Activated naive CD8-positive, alpha-beta T cell treated with anti-CD3 and anti-CD28 coated beads, Interleukin-2, amount 50 U/mL, for 16 hours (primary cell): ENCODE measurements at regions not wholly inside any gene's neighbourhood (a gene's known extent, or its start where the extent isn't known, plus 50 kb on each side); places are given as distances from the start of the nearest gene placed in this dataset.
"Not testable (repeated sequence)": the region's sequence is repeated elsewhere in the genome, so short reads cannot be mapped to it uniquely, and the experiment has no call there.

Source experiments
- DNase-seq: peaks from one replicate; pipeline ENCODE4 v3.0.0-alpha.2; 2020; ENCODE audit warnings: low read depth, low spot score

- no peak for DNase-seq
Measured at GRCh38 chr4:178148106-178148505, 705.9 kb upstream of the AGA start.

GRCh38 chr4:178165251-178165950 lies 723.2 kb upstream of the AGA start:
- no peak for DNase-seq

GRCh38 chr4:178165951-178166308 lies 723.7 kb upstream of the AGA start:
- DNase-seq: no peak

GRCh38 chr4:178173771-178174170 lies 731.5 kb upstream of the AGA start:
- DNase-seq: no peak

GRCh38 chr4:178174756-178175155 lies 732.5 kb upstream of the AGA start:
- DNase-seq: no peak

GRCh38 chr4:178185517-178185916 lies 743.3 kb upstream of the AGA start:
- DNase-seq: no peak

GRCh38 chr4:178192611-178193010 lies 750.4 kb upstream of the AGA start:
- DNase-seq: no peak

GRCh38 chr4:178196751-178197374 lies 754.6 kb upstream of the AGA start:
- DNase-seq: no peak

GRCh38 chr4:178198691-178199090 lies 756.5 kb upstream of the AGA start:
- DNase-seq: no peak

GRCh38 chr4:178202422-178202821 lies 760.2 kb upstream of the AGA start:
- no peak for DNase-seq

- DNase-seq: no peak
Measured at GRCh38 chr4:178205826-178206225, 763.6 kb upstream of the AGA start.

- no peak for DNase-seq
Measured at GRCh38 chr4:178215309-178215708, 773.1 kb upstream of the AGA start.

GRCh38 chr4:178215763-178216162 lies 773.5 kb upstream of the AGA start:
- no peak for DNase-seq

GRCh38 chr4:178226421-178226820 lies 784.2 kb upstream of the AGA start:
- DNase-seq: not testable (repeated sequence)

GRCh38 chr4:178233906-178234305 lies 791.7 kb upstream of the AGA start:
- DNase-seq: no peak

GRCh38 chr4:178240891-178241290 lies 798.7 kb upstream of the AGA start:
- DNase-seq: no peak

GRCh38 chr4:178241601-178242118 lies 799.4 kb upstream of the AGA start:
- DNase-seq: no peak

- DNase-seq: no peak
Measured at GRCh38 chr4:178242655-178243054, 800.4 kb upstream of the AGA start.

- no peak for DNase-seq
Measured at GRCh38 chr4:178244785-178245184, 802.5 kb upstream of the AGA start.

- DNase-seq: no peak
Measured at GRCh38 chr4:178255172-178255571, 812.9 kb upstream of the AGA start.

- no peak for DNase-seq
Measured at GRCh38 chr4:178258603-178259002, 816.4 kb upstream of the AGA start.

GRCh38 chr4:178259566-178259965 lies 817.3 kb upstream of the AGA start:
- DNase-seq: no peak

GRCh38 chr4:178264001-178264400 lies 821.8 kb upstream of the AGA start:
- DNase-seq: no peak
